ENCODE measurements at regions not wholly inside any gene's neighbourhood (a gene's known extent, or its start where the extent isn't known, plus 50 kb on each side); places are given as distances from the start of the nearest gene placed in this dataset.
"Not testable (repeated sequence)": the region's sequence is repeated elsewhere in the genome, so short reads cannot be mapped to it uniquely, and the experiment has no call there.

DNA sequence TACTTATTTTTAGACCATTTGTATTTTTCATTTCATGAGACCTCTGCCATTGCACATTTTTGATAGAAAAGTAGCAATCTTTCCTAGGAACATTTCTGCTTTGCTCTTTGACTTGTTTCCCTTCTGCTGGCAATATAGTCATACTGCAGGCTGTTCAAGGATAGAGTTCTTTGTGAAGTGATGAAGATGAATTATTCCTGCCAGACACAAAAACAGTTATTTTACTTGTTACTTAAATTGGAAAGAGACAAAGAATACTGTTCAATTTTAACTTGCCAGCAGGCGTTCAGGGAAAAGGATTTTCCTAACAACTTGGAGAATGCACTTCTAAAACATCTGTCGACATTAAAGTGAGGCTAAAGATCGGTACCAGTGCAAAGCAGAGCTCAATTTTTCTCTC lies 251.7 kb upstream of the ACTBL2 start:
- Histone ChIP-seq H3K9ac (ENCODE audit: low read length) (no peak overlapping the region), H3K4me3 (ENCODE audit: low read length) (no peak overlapping the region), H3K27me3 (ENCODE audit: control insufficient read depth, insufficient read depth, low read length) (no peaks in the 10 kb centered on the region), H3K36me3 (ENCODE audit: control insufficient read depth, insufficient read depth, low read length) (no peaks in the 10 kb centered on the region), H3K27ac (ENCODE audit: low read depth, low read length) (no peak overlapping the region), H3K4me1 (ENCODE audit: control insufficient read depth, insufficient read depth, low read length) (no peaks in the 10 kb centered on the region)

DNA sequence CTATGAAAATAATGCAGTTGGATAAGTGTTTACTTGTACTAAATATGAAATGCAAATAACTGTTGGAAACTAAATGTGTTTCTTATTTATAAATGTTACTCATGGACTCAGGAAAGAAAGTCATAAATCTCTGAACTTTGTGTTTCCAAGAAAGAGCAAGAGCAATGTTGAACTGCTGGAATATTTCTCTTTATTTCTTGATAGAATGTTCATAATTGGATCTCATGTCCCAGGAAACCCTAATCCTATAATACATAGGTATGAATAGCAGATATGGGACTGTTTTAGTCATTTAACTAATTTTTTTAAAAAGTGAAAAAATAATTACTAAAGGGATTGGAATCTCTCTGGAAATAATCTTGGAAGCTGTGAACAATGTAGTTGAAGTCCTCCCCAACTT lies 245.0 kb upstream of the ACTBL2 start:
- Histone ChIP-seq H3K27ac (ENCODE audit: low read depth, low read length) (no peak overlapping the region), H3K9ac (ENCODE audit: low read length) (no peak overlapping the region), H3K4me3 (ENCODE audit: low read length) (no peak overlapping the region), H3K27me3 (ENCODE audit: control insufficient read depth, insufficient read depth, low read length) (no peaks in the 10 kb centered on the region), H3K4me1 (ENCODE audit: control insufficient read depth, insufficient read depth, low read length) (no peaks in the 10 kb centered on the region), H3K36me3 (ENCODE audit: control insufficient read depth, insufficient read depth, low read length) (no peaks in the 10 kb centered on the region)

DNA sequence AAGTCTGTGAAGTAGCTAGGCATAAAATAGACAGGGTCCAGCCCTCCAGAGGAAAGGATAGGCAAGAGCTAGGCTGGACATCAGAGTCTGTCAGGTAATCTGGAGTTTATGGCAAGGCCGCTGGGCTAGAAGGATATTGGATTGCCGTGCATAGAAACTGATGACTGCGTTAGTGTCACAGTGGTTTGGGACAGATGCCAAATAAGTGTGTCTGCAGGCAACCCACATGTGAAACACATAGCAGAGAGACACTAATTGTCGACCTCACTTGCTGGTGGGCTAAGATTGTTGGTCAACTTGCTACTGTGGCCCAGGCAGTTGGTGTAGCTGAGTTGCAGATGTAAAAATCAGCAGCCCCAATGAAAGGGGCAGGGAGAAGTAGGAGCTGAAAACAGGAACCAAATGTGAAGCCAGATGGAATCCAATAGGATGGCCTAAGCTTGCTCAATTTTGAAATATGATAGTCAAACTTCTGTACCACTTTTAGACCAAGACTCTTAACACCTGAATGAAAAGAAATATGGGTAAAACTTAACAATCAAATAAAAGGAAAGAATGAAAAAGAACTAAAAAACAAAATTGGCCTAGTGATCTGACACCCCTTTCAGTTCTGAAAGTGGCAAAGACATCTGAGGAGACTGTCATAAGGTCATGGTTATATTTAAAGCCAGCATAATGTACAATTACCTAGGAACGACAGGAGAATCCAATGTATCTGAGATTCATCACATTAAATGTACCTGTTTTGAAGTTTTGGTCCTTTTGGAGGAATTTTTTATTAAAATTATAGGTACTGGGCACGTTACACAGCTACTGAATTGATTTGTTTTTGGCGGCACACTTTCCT lies 243.3 kb upstream of the ACTBL2 start:
- H3K27ac ChIP-seq (ENCODE audit: low read depth, low read length) = no peak overlapping the region

DNA sequence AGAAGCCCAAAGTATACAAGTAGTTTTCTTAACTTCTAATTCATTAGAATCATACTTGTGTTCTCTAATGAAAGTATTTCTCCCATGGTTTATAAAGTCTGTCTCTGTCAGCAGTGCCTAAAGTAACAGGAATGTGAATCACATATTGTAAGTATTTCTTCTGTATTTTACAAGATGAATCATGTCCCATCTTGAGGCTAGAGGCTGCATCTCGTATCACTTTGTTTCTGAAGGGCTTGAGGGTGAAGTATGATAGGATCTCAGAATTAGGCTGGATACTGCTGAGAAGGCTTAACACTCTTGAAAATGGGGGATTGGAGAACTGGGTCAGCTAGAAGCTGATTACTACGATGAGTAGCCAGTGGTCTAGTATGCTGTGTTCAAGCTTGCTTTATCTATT lies 242.2 kb upstream of the ACTBL2 start:
- H3K27ac ChIP-seq (ENCODE audit: low read depth, low read length) = no peak overlapping the region
- no peaks in the 10 kb centered on the region for H3K4me1 ChIP-seq (ENCODE audit: control insufficient read depth, insufficient read depth, low read length)
- no peaks in the 10 kb centered on the region for H3K36me3 ChIP-seq (ENCODE audit: control insufficient read depth, insufficient read depth, low read length)
- H3K27me3 ChIP-seq (ENCODE audit: control insufficient read depth, insufficient read depth, low read length) = no peaks in the 10 kb centered on the region
- H3K9ac ChIP-seq (ENCODE audit: low read length) = no peak overlapping the region
- H3K4me3 ChIP-seq (ENCODE audit: low read length) = no peak overlapping the region

More for the DNA sequence above, 243.3 kb upstream of the ACTBL2 start:
- no peak overlapping the region for H3K4me3 ChIP-seq (ENCODE audit: low read length)
- no peaks in the 10 kb centered on the region for H3K27me3 ChIP-seq (ENCODE audit: control insufficient read depth, insufficient read depth, low read length)
- H3K9ac ChIP-seq (ENCODE audit: low read length) = no peak overlapping the region
- no peaks in the 10 kb centered on the region for H3K36me3 ChIP-seq (ENCODE audit: control insufficient read depth, insufficient read depth, low read length)
- no peaks in the 10 kb centered on the region for H3K4me1 ChIP-seq (ENCODE audit: control insufficient read depth, insufficient read depth, low read length)

DNA sequence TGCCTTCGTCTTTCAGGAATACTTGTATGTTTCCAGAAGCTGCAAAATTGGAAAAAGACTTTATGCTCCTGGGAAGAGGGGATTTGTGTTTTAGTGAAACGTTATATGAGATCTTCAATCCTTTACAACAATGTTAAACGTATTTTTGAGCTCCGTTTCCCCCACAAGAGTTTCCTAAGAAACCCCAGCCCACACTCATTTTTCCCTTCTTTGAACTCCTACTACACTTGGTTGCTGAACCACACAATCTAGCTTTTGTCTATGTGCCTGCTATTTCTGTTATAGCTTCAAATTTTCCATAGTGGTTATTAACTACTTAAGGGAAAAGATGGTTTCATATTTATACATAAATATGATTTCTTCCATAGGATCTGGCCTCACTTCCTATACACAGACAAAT lies 238.6 kb upstream of the ACTBL2 start:
- no peaks in the 10 kb centered on the region for H3K4me1 ChIP-seq (ENCODE audit: control insufficient read depth, insufficient read depth, low read length)
- no peak overlapping the region for H3K4me3 ChIP-seq (ENCODE audit: low read length)
- no peaks in the 10 kb centered on the region for H3K27me3 ChIP-seq (ENCODE audit: control insufficient read depth, insufficient read depth, low read length)
- no peaks in the 10 kb centered on the region for H3K36me3 ChIP-seq (ENCODE audit: control insufficient read depth, insufficient read depth, low read length)
- H3K9ac ChIP-seq (ENCODE audit: low read length) = no peak overlapping the region
- H3K27ac ChIP-seq (ENCODE audit: low read depth, low read length) = no peak overlapping the region

DNA sequence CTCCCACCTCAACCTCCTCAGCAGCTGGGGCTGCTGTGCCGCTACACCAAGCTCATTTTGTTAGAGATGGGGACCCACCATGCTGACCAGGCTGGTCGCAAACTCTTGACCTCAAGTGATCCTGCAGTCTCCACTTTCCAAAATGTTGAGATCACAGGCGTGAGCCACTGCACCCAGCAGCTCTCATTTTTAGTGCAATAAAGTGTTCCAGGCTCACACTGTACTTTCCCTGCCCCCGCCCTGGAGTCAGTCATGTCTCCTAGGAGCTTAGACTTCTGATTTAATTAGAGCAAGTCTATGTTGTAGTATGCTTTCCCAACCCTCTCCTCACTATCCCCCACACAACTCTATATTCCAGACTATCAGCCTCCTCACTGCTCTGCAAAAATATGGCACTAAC lies 238.0 kb upstream of the ACTBL2 start:
- Histone ChIP-seq H3K27ac (ENCODE audit: low read depth, low read length) (no peak overlapping the region), H3K4me3 (ENCODE audit: low read length) (no peak overlapping the region), H3K9ac (ENCODE audit: low read length) (no peak overlapping the region), H3K4me1 (ENCODE audit: control insufficient read depth, insufficient read depth, low read length) (no peaks in the 10 kb centered on the region), H3K27me3 (ENCODE audit: control insufficient read depth, insufficient read depth, low read length) (no peaks in the 10 kb centered on the region), H3K36me3 (ENCODE audit: control insufficient read depth, insufficient read depth, low read length) (no peaks in the 10 kb centered on the region)

DNA sequence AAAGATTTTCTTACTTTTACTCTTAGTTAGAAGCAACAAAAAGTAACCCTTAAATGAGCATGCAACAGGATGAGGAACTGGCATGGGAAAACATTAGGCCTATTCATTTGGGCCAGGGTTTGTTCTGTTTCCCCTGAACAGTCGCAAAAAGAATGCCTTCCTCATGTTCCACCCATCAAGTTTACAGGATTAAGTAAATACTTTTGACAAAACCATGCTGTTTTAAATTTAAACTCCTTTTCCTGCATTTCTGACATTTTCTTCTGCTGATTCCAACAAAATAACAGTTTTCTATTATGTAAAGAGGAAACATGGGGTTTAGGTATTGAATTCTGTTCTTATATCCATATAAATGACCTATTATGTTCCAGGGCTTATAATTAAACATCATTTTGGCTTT lies 236.6 kb upstream of the ACTBL2 start:
- Histone ChIP-seq H3K4me3 (ENCODE audit: low read length) (no peak overlapping the region), H3K27ac (ENCODE audit: low read depth, low read length) (no peak overlapping the region), H3K36me3 (ENCODE audit: control insufficient read depth, insufficient read depth, low read length) (no peaks in the 10 kb centered on the region), H3K9ac (ENCODE audit: low read length) (no peak overlapping the region), H3K27me3 (ENCODE audit: control insufficient read depth, insufficient read depth, low read length) (no peaks in the 10 kb centered on the region), H3K4me1 (ENCODE audit: control insufficient read depth, insufficient read depth, low read length) (no peaks in the 10 kb centered on the region)

DNA sequence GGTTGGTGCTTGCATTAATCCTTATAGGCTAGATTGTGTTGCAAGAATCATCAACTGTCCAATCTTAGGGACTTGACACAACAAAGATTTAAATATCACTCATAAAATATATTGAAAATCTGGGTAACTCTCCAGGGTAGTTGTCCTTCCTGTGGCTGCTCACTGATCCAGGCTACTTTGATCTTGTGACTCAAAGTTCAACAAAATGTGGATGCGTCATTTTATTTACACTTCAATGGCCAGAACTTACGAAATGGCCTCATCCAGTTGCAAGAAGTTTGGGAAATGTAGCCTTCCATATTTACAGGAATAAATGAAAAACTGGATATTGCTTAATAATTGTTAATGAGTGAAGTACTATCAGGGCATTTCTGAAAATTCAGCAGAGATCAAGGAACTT lies 235.5 kb upstream of the ACTBL2 start:
- Histone ChIP-seq H3K27me3 (ENCODE audit: control insufficient read depth, insufficient read depth, low read length) (no peaks in the 10 kb centered on the region), H3K9ac (ENCODE audit: low read length) (no peak overlapping the region), H3K4me1 (ENCODE audit: control insufficient read depth, insufficient read depth, low read length) (no peaks in the 10 kb centered on the region), H3K36me3 (ENCODE audit: control insufficient read depth, insufficient read depth, low read length) (no peaks in the 10 kb centered on the region), H3K4me3 (ENCODE audit: low read length) (no peak overlapping the region), H3K27ac (ENCODE audit: low read depth, low read length) (no peak overlapping the region)

DNA sequence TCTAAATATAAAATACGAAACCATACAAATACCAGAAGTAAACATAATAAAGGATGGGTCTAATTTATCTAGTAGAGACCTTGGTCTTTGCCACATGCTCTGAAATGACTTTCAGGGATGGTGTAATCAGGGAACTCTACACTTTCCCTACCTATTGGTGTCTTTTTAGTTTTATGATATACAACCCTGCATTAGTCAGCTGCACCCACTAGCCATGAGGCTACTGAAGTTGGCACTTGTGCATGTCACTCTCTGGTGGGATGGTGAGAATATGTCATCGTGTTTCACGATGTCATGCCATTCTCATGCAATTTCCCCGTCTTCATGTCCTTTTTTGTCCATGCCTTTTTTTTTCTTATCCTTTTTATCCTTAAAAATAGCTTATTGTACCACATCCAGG lies 234.9 kb upstream of the ACTBL2 start:
- H3K27ac ChIP-seq (ENCODE audit: low read depth, low read length) = no peak overlapping the region
- no peaks in the 10 kb centered on the region for H3K27me3 ChIP-seq (ENCODE audit: control insufficient read depth, insufficient read depth, low read length)
- H3K9ac ChIP-seq (ENCODE audit: low read length) = no peak overlapping the region
- H3K4me1 ChIP-seq (ENCODE audit: control insufficient read depth, insufficient read depth, low read length) = no peaks in the 10 kb centered on the region
- H3K4me3 ChIP-seq (ENCODE audit: low read length) = no peak overlapping the region
- H3K36me3 ChIP-seq (ENCODE audit: control insufficient read depth, insufficient read depth, low read length) = no peaks in the 10 kb centered on the region

DNA sequence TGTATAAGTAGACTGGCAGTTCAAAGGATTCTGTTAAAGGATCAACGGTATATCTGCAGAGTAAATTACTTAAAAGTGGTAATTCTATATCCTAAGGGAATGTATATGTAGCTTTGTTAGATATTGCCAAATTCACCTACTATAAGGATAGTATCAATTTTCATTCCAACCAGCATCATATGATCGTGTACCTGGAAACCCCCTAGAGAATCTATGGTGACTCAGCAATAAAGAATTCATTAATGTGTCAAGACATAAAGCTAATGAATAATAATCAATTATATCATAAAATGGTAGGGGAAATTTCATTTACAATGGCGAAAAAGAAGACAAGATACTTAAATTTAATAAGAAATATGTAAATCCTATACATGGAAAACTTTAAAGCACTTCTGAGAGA lies 234.1 kb upstream of the ACTBL2 start:
- Histone ChIP-seq H3K36me3 (ENCODE audit: control insufficient read depth, insufficient read depth, low read length) (no peaks in the 10 kb centered on the region), H3K27ac (ENCODE audit: low read depth, low read length) (no peak overlapping the region), H3K27me3 (ENCODE audit: control insufficient read depth, insufficient read depth, low read length) (no peaks in the 10 kb centered on the region), H3K9ac (ENCODE audit: low read length) (no peak overlapping the region), H3K4me3 (ENCODE audit: low read length) (no peak overlapping the region), H3K4me1 (ENCODE audit: control insufficient read depth, insufficient read depth, low read length) (no peaks in the 10 kb centered on the region)

DNA sequence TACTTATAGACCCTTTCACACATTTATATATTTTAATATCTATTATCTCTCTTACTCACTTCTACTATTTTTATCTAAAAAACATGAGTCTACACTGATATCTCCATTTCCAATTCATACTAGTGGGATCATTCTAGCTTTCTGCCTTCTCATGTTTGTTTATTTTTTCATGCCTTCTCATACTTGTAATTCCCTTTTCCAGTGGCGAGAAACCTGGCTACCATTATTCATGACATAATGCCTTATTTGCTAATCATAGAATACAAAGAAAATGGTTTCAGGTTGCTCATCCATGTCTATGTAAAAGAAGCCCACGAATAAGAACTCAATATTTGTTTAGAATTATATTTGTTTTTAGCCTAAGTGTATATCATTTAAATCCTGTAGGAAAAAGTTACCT lies 232.7 kb upstream of the ACTBL2 start:
- Histone ChIP-seq H3K27ac (ENCODE audit: low read depth, low read length) (no peak overlapping the region), H3K36me3 (ENCODE audit: control insufficient read depth, insufficient read depth, low read length) (no peaks in the 10 kb centered on the region), H3K4me3 (ENCODE audit: low read length) (no peak overlapping the region), H3K27me3 (ENCODE audit: control insufficient read depth, insufficient read depth, low read length) (no peaks in the 10 kb centered on the region), H3K4me1 (ENCODE audit: control insufficient read depth, insufficient read depth, low read length) (no peaks in the 10 kb centered on the region), H3K9ac (ENCODE audit: low read length) (no peak overlapping the region)

DNA sequence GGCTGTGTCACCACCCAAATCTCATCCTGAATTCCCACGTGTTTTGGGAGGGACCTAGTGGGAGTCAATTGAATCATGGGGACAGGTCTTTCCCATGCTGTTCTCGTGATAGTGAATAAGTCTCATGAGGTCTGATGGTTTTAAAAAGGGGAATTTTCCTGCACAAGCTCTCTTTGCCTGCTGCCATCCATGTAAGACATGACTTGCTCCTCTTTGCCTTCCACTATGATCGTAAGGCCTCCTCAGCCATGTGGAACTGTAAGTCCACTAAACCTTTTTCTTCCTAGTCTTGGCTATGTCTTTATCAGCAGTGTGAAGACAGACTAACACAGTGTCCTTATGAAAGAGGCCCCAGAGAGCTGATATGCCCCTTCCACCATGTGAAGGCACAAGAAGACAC lies 230.9 kb upstream of the ACTBL2 start:
- H3K27me3 ChIP-seq (ENCODE audit: control insufficient read depth, insufficient read depth, low read length); H3K36me3 ChIP-seq (ENCODE audit: control insufficient read depth, insufficient read depth, low read length); H3K4me3 ChIP-seq (ENCODE audit: low read length); H3K27ac ChIP-seq (ENCODE audit: low read depth, low read length); H3K9ac ChIP-seq (ENCODE audit: low read length); H3K4me1 ChIP-seq (ENCODE audit: control insufficient read depth, insufficient read depth, low read length): not testable (repeated sequence)

DNA sequence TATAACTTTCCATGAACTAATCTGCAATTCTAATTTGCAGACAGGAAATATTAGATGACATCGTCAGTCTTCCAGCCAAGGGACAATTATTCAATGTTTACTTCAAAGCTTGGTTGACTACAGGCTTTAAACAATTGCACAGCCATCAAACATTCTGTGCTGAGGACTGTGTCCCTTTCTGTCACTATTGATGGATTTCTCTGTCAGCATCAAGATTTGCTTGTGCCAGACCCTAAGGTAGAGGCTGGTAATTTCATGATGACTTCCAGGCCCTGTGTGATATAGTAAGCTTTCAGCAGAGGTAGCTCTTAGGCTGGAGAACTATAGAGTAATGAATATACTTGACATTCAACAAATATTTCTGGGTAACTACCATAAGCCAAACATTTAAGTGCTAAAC lies 229.3 kb upstream of the ACTBL2 start:
- no peaks in the 10 kb centered on the region for H3K36me3 ChIP-seq (ENCODE audit: control insufficient read depth, insufficient read depth, low read length)
- no peak overlapping the region for H3K9ac ChIP-seq (ENCODE audit: low read length)
- no peak overlapping the region for H3K4me3 ChIP-seq (ENCODE audit: low read length)
- H3K27me3 ChIP-seq (ENCODE audit: control insufficient read depth, insufficient read depth, low read length) = no peaks in the 10 kb centered on the region
- H3K27ac ChIP-seq (ENCODE audit: low read depth, low read length) = no peak overlapping the region
- H3K4me1 ChIP-seq (ENCODE audit: control insufficient read depth, insufficient read depth, low read length) = no peaks in the 10 kb centered on the region
